ENCODE measurements at regions not wholly inside any gene's neighbourhood (a gene's known extent, or its start where the extent isn't known, plus 50 kb on each side); places are given as distances from the start of the nearest gene placed in this dataset.

GRCh38 chr2:153622285-153622684, 143.7 kb upstream of the RPRM start:
- no peak for TF ChIP-seq USF1 (IDR thresholded peaks at IDR 0.05)
- TF ChIP-seq NFIC (IDR thresholded peaks at IDR 0.05), result no peak
- no peak for TF ChIP-seq FOXM1 (IDR thresholded peaks at IDR 0.05; ENCODE audit: borderline replicate concordance, low read depth)
- peak; percentile 42 for TF ChIP-seq RAD21 (IDR thresholded peaks at IDR 0.05; ENCODE audit: low read depth)
- TF ChIP-seq YY1 (IDR thresholded peaks at IDR 0.05; ENCODE audit: low read depth), result no peak

Measured in Ishikawa (cell line).